ENCODE measurements at regions not wholly inside any gene's neighbourhood (a gene's known extent, or its start where the extent isn't known, plus 50 kb on each side); places are given as distances from the start of the nearest gene placed in this dataset.

GRCh38 chr20:57879437-57879778 is 169.6 kb upstream of the PMEPA1 start:
- Histone ChIP-seq H4K20me1 (ENCODE audit: insufficient read depth, low read length) (no peaks in the 10 kb centered on the region), H2BK15ac (ENCODE audit: low read depth, low read length) (no peak overlapping the region), H4K5ac (ENCODE audit: low read depth, low read length) (no peak overlapping the region), H3K4me2 (ENCODE audit: low read depth, low read length) (no peak overlapping the region), H2BK120ac (ENCODE audit: low read depth, low read length) (no peak overlapping the region), H3K4me3 (ENCODE audit: insufficient read depth, low read depth, low read length) (no peak overlapping the region), H3K9me3 (ENCODE audit: control insufficient read depth, insufficient read depth, low read length) (no peaks in the 10 kb centered on the region), H3K79me1 (ENCODE audit: low read depth in 1 of 2, low read length in 2 of 2) (no peaks in the 10 kb centered on the region), H2BK20ac (ENCODE audit: low read depth, low read length) (no peak overlapping the region), H3K36me3 (ENCODE audit: control insufficient read depth, insufficient read depth, low read length) (no peaks in the 10 kb centered on the region), H3K9me1 (ENCODE audit: insufficient read depth, low read length) (no peaks in the 10 kb centered on the region), H4K91ac (ENCODE audit: insufficient read depth, low read depth, low read length) (no peak overlapping the region), H4K8ac (ENCODE audit: low read depth in 2 of 2, low read length in 2 of 2) (no peak overlapping the region), H2AK9ac (replicated peaks; ENCODE audit: low read depth, low read length, poor library complexity) (no peak overlapping the region), H2BK5ac (ENCODE audit: low read depth, low read length, poor library complexity, severe bottlenecking) (no peak overlapping the region), H2AFZ (replicated peaks; ENCODE audit: low read length, poor library complexity) (no peak overlapping the region), H3K56ac (ENCODE audit: extremely low read depth, insufficient read depth, low read length) (no peak overlapping the region), H2AK5ac (ENCODE audit: low read depth, low read length) (no peak overlapping the region), H3K9ac (ENCODE audit: low read depth, low read length) (no peak overlapping the region), H3K4me1 (ENCODE audit: control insufficient read depth, insufficient read depth, low read length) (no peaks in the 10 kb centered on the region), H3K18ac (ENCODE audit: low read depth, low read length) (no peak overlapping the region), H3K27ac (ENCODE audit: insufficient read depth, low read length) (no peak overlapping the region), H3K27me3 (ENCODE audit: control insufficient read depth, insufficient read depth, low read length) (peaks cover 27% of the 10 kb centered on the region), H3K4ac (ENCODE audit: low read depth, low read length) (no peak overlapping the region), H3K23ac (ENCODE audit: low read depth, low read length) (no peak overlapping the region), H3K14ac (replicated peaks; ENCODE audit: low read depth, low read length) (no peak overlapping the region)
- no peak for TF ChIP-seq RFX5 (IDR thresholded peaks at IDR 0.05; ENCODE audit: low read depth, low read length)
- no peak for TF ChIP-seq MXI1 (IDR thresholded peaks at IDR 0.05; ENCODE audit: borderline replicate concordance, low read depth, low read length)
- TF ChIP-seq ELK1 (IDR thresholded peaks at IDR 0.05; ENCODE audit: borderline replicate concordance, low read depth, low read length): no peak
- TF ChIP-seq CHD1 (IDR thresholded peaks at IDR 0.05; ENCODE audit: low read depth, low read length): no peak
- no peak for TF ChIP-seq CTCF (conservative IDR thresholded peaks at IDR 0.05; ENCODE audit: low read depth, low read length)
- TF ChIP-seq SMC3 (IDR thresholded peaks at IDR 0.05; ENCODE audit: low read depth, low read length): no peak
- TF ChIP-seq NFE2L2 (IDR thresholded peaks at IDR 0.05; ENCODE audit: low read depth, low read length): no peak
- ChIA-PET POLR2A (ENCODE audit: unreplicated experiment) (no interaction called here), CTCF (no interaction called here)
- intact Hi-C loops (cut with micrococcal nuclease): no loop called here
- WGBS, 2 experiments (ENCODE audit: extremely low coverage in 2 of 2, insufficient read length in 1 of 2): 10% methylated on average over 4 of the region's 7 CpGs; no CpG with 5 or more reads in 1 of the 2 experiments
- dilution Hi-C loops (cut with HindIII; ENCODE audit: low sequenced_read_pairs, unreplicated experiment): no loop called here
- DNase-seq (no peak), ATAC-seq (ENCODE audit: low read depth) (no peak)
- in situ Hi-C loops (cut with MboI; ENCODE audit: low sequenced_read_pairs): no loop called here
- BruUV-seq (replicated peaks): no TSS peak

Data from IMR-90 (cell line).